ENCODE measurements at regions not wholly inside any gene's neighbourhood (a gene's known extent, or its start where the extent isn't known, plus 50 kb on each side); places are given as distances from the start of the nearest gene placed in this dataset.
"Not testable (repeated sequence)": the region's sequence is repeated elsewhere in the genome, so short reads cannot be mapped to it uniquely, and the experiment has no call there.

DNA sequence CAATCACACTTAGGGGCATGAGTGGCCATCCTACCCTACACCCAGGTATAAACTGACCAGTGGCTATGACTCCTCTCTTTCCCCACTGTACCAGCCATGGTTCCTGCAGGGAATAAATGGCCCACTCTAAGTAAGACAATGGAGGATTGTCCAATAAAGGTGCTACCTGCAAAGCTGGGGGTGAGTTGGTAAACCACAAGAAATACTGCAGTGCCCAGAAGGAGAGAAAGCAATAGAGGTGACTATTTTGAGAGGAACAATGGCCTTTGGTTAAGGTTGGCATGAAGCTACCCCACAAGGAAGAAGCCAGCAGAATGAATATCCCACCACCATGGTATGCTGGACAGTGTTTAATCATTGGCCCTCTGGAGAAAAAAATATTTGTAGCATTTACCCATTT lies 233.3 kb upstream of the ECI2 start:
- Mint-ChIP-seq H3K4me1 (peaks cover 6% of the 10 kb centered on the region), H3K27ac (no peak overlapping the region), H3K9me3 (no peaks in the 10 kb centered on the region), H3K36me3 (no peaks in the 10 kb centered on the region), H3K4me3 (no peak overlapping the region)
- DNase-seq (ENCODE audit: low spot score in 2 of 2) (no peak), ATAC-seq (no peak)

GRCh38 chr6:4367643-4368042 lies 232.3 kb upstream of the ECI2 start:
- H3K4me1 Mint-ChIP-seq, result peaks cover 6% of the 10 kb centered on the region
- no peak overlapping the region for H3K4me3 Mint-ChIP-seq
- no peak overlapping the region for H3K27ac Mint-ChIP-seq
- H3K36me3 Mint-ChIP-seq, result no peaks in the 10 kb centered on the region
- no peaks in the 10 kb centered on the region for H3K9me3 Mint-ChIP-seq
- no peak for DNase-seq (ENCODE audit: low spot score in 2 of 2)
- ATAC-seq, result no peak

GRCh38 chr6:4366635-4367395 lies 231.4 kb upstream of the ECI2 start:
- no peak overlapping the region for H3K27ac Mint-ChIP-seq
- H3K4me1 Mint-ChIP-seq, result peaks cover 6% of the 10 kb centered on the region
- no peak overlapping the region for H3K4me3 Mint-ChIP-seq
- DNase-seq (ENCODE audit: low spot score in 2 of 2) (no peak), ATAC-seq (no peak)
- no peaks in the 10 kb centered on the region for H3K36me3 Mint-ChIP-seq
- H3K9me3 Mint-ChIP-seq, result no peaks in the 10 kb centered on the region

DNA sequence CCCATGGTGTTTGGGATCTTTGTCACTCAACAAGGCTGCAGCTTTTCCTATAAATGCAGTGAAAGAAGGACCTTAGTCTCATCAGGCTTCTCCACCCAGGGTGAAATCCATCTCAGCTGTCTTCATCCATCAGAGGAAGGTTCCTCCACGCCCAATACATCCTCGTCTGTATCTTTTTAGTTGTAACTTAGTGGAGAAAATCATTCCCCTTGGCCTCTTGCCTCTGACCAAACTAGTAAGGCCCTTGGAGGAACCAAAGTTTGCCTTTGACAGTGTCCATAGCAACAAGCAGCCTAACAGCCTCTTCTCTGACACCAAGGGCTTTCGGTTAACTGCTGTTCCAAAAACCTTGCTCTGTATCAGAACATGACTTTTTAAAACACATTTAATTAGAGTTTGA lies 230.3 kb upstream of the ECI2 start:
- no peak for ATAC-seq
- H3K27ac Mint-ChIP-seq, result no peak overlapping the region
- H3K9me3 Mint-ChIP-seq, result no peaks in the 10 kb centered on the region

GRCh38 chr6:4364711-4365110 lies 229.3 kb upstream of the ECI2 start:
- ATAC-seq, result no peak
- no peak for DNase-seq (ENCODE audit: low spot score in 2 of 2)
- Mint-ChIP-seq H3K4me1 (peaks cover 6% of the 10 kb centered on the region), H3K9me3 (no peaks in the 10 kb centered on the region), H3K27ac (no peak overlapping the region), H3K36me3 (no peaks in the 10 kb centered on the region), H3K4me3 (no peak overlapping the region)

More for the DNA sequence above, 230.3 kb upstream of the ECI2 start:
- no peak for DNase-seq (ENCODE audit: low spot score in 2 of 2)
- no peak overlapping the region for H3K4me3 Mint-ChIP-seq
- peaks cover 6% of the 10 kb centered on the region for H3K4me1 Mint-ChIP-seq
- H3K36me3 Mint-ChIP-seq, result no peaks in the 10 kb centered on the region

DNA sequence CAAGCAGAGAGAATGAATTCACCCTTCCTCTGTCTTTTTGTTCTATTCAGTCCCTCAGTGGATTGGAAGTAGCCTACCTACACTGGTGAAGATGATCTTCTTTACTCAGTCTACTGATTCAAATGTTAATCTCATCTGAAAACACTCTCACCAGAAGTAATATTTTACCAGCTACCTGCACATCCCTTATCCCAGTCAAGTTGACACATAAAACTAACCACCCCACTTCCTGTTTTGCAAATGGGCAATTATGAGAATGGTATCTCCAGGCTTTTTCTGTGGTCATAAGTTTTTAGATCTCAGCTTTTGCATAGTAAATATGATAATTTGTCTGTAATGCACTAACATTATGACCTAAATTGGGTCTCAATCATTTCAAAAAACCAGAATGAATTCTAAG lies 228.8 kb upstream of the ECI2 start:
- peaks cover 6% of the 10 kb centered on the region for H3K4me1 Mint-ChIP-seq
- no peak overlapping the region for H3K27ac Mint-ChIP-seq
- no peaks in the 10 kb centered on the region for H3K36me3 Mint-ChIP-seq
- H3K4me3 Mint-ChIP-seq, result no peak overlapping the region
- DNase-seq (ENCODE audit: low spot score in 2 of 2), result no peak
- H3K9me3 Mint-ChIP-seq, result no peaks in the 10 kb centered on the region
- peak; percentile 44 for ATAC-seq

DNA sequence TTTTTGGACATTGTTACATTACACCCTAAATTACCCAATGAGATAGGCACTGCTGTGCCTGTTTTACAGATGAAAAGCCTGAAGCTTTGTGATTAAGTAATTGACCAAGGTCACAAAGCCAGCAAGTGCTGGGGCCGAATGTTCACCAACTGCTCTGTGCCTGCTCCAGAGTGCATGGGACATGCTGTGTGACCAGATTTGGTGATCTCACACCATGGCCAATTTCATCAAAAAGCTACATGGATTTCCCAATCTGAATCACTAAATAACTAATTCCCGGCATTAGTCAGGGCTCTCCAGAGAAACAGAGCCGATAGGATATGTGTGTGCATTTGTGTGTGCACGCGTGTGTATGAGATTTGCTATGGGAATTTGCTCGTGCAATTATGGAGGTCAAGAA lies 228.3 kb upstream of the ECI2 start:
- no peak overlapping the region for H3K27ac Mint-ChIP-seq
- H3K4me3 Mint-ChIP-seq, result no peak overlapping the region
- ATAC-seq, result no peak
- H3K4me1 Mint-ChIP-seq, result peaks cover 6% of the 10 kb centered on the region
- no peaks in the 10 kb centered on the region for H3K9me3 Mint-ChIP-seq
- H3K36me3 Mint-ChIP-seq, result no peaks in the 10 kb centered on the region
- no peak for DNase-seq (ENCODE audit: low spot score in 2 of 2)

- DNase-seq (ENCODE audit: low spot score in 2 of 2) (no peak), ATAC-seq (no peak)
- H3K4me1 Mint-ChIP-seq, result peaks cover 6% of the 10 kb centered on the region
- H3K36me3 Mint-ChIP-seq, result no peaks in the 10 kb centered on the region
- no peak overlapping the region for H3K4me3 Mint-ChIP-seq
- peaks cover 2% of the 10 kb centered on the region for H3K9me3 Mint-ChIP-seq
- no peak overlapping the region for H3K27ac Mint-ChIP-seq
Observed at GRCh38 chr6:4362326-4362725, 227.0 kb upstream of the ECI2 start.

DNA sequence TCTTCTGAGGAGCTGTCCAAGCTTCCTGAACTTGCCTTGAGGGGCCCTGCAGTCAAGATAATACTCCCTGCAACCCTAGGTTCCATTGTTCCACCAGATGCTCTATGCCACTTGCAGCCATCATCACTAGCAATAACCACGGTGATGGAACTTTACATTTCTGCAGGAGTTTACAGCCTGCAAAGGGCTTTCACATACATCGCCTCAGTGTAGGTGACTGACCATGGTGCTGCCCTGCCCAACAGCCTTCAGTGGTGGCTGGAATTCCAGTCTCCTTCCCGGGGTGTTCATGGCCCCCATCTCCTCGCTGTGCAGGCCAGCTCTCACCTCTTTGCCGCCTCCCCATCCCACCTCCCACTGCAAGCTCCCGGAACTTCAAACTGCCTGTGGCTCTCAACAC lies 225.5 kb upstream of the ECI2 start:
- Mint-ChIP-seq H3K4me3 (no peak overlapping the region), H3K9me3 (peaks cover 2% of the 10 kb centered on the region), H3K27ac (no peak overlapping the region), H3K36me3 (no peaks in the 10 kb centered on the region), H3K4me1 (peaks cover 6% of the 10 kb centered on the region)
- no peak for ATAC-seq
- no peak for DNase-seq (ENCODE audit: low spot score in 2 of 2)

- DNase-seq (ENCODE audit: low spot score in 2 of 2), result no peak
- ATAC-seq, result no peak
- Mint-ChIP-seq H3K9me3 (peaks cover 2% of the 10 kb centered on the region), H3K4me3 (no peak overlapping the region), H3K27ac (no peak overlapping the region), H3K36me3 (no peaks in the 10 kb centered on the region), H3K4me1 (peaks cover 5% of the 10 kb centered on the region)
Observed at GRCh38 chr6:4359108-4359730, 223.8 kb upstream of the ECI2 start.

GRCh38 chr6:4358414-4359107 lies 223.2 kb upstream of the ECI2 start:
- Mint-ChIP-seq H3K9me3 (peaks cover 2% of the 10 kb centered on the region), H3K27ac (no peak overlapping the region), H3K36me3 (no peaks in the 10 kb centered on the region), H3K4me3 (no peak overlapping the region), H3K4me1 (peaks cover 5% of the 10 kb centered on the region)
- ATAC-seq (peak; percentile 89), DNase-seq (ENCODE audit: low spot score in 2 of 2) (no peak)

- H3K27ac Mint-ChIP-seq, ATAC-seq: not testable (repeated sequence)
Observed at GRCh38 chr6:4357660-4358152, 222.3 kb upstream of the ECI2 start.

DNA sequence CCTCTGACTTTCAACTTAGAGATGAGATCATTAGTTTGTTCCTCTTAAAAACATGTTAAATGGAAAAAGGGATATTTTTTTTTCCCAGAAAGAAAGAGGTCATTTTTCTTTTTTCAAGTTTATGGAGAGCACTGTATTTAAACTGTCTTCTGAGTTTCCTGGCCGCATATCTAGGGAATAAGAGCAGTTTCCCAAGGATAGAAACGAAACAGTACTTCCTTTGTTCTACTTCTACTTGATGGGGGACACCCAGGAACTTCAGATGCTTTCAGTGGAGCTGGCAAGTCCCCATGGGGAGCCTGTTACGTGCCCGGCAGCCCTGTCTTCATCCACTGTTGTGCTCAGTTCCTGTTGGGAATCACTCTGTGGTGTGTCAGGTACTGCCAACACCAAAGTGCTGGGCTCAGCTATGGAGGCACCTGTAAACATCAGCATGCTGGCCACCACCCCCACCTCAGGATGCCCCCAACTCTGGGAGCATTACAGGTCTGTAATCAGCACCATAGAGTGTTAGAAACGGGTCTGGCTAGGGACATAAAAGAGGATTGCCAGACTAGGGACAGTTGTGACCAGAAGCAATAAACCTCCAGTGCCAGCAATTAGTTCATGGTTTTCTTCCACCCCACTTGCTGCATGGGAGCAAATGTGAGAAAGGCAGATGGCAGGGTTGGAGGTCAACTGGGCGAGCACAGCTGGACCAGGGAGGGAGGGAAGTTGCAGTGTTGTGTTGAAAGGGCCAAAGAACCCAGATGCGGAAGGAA lies 221.7 kb upstream of the ECI2 start:
- DNase-seq (ENCODE audit: low spot score in 2 of 2) (no peak), ATAC-seq (no peak)
- Mint-ChIP-seq H3K4me1 (peaks cover 5% of the 10 kb centered on the region), H3K36me3 (no peaks in the 10 kb centered on the region), H3K27ac (no peak overlapping the region), H3K4me3 (no peak overlapping the region), H3K9me3 (peaks cover 2% of the 10 kb centered on the region)

More at GRCh38 chr6:4357660-4358152, 222.3 kb upstream of the ECI2 start:
- H3K36me3 Mint-ChIP-seq; DNase-seq (ENCODE audit: low spot score in 2 of 2); H3K4me1 Mint-ChIP-seq; H3K9me3 Mint-ChIP-seq; H3K4me3 Mint-ChIP-seq: not testable (repeated sequence)

DNA sequence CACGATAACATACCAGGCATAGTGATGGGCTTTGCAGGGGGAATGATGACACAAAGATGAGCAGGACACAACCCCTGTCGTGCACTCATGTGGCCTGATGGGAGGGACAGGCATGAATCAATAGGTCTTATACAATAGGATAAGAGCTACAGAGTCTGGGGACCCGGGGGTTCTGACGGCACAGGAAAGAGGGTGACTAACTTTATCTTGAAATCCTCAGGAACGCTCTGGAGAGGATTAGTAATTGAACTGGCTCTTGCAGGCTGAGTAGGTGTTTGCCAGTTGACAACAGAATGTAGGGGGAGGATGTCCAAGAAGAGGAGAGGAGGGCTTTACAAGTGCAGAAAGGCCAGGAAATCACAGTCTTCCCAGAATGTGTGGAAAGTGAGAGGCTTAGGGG lies 219.9 kb upstream of the ECI2 start:
- no peaks in the 10 kb centered on the region for H3K36me3 Mint-ChIP-seq
- H3K27ac Mint-ChIP-seq, result no peak overlapping the region
- ATAC-seq (no peak), DNase-seq (ENCODE audit: low spot score in 2 of 2) (no peak)
- no peak overlapping the region for H3K4me3 Mint-ChIP-seq
- peaks cover 2% of the 10 kb centered on the region for H3K9me3 Mint-ChIP-seq
- H3K4me1 Mint-ChIP-seq, result peaks cover 5% of the 10 kb centered on the region

DNA sequence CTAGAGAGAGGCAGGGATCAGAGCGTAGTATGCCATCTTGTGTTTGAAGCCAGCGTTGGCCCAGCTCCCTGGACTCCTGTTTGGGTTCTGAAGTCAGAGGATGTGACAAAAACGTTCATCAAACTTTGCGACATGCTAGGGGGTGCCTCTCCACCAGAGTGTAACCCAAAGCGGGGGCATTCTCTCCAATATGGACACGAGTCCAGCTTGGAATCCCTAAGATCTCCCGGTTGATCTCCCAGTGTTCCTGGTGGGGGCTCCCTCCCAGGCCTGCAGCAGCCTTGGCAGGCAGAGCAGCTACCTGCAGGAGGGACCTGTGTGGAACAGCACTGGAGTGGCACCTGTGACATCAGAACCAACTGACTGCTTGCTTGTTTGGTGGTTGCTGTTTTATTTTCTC lies 218.8 kb upstream of the ECI2 start:
- peaks cover 5% of the 10 kb centered on the region for H3K4me1 Mint-ChIP-seq
- ATAC-seq, result no peak
- H3K4me3 Mint-ChIP-seq, result no peak overlapping the region
- H3K36me3 Mint-ChIP-seq, result no peaks in the 10 kb centered on the region
- H3K9me3 Mint-ChIP-seq, result peaks cover 2% of the 10 kb centered on the region
- no peak overlapping the region for H3K27ac Mint-ChIP-seq
- no peak for DNase-seq (ENCODE audit: low spot score in 2 of 2)
